ENCODE measurements at regions not wholly inside any gene's neighbourhood (a gene's known extent, or its start where the extent isn't known, plus 50 kb on each side); places are given as distances from the start of the nearest gene placed in this dataset.

- no peak for TF ChIP-seq CTCF (IDR thresholded peaks at IDR 0.05)
- no peak for TF ChIP-seq POLR2A (IDR thresholded peaks at IDR 0.05)
- TF ChIP-seq EP300 (IDR thresholded peaks at IDR 0.05) = no peak
Measured at GRCh38 chr5:2582106-2582505, 169.4 kb downstream of the IRX2 start.
